ENCODE measurements at regions not wholly inside any gene's neighbourhood (a gene's known extent, or its start where the extent isn't known, plus 50 kb on each side); places are given as distances from the start of the nearest gene placed in this dataset.

DNA sequence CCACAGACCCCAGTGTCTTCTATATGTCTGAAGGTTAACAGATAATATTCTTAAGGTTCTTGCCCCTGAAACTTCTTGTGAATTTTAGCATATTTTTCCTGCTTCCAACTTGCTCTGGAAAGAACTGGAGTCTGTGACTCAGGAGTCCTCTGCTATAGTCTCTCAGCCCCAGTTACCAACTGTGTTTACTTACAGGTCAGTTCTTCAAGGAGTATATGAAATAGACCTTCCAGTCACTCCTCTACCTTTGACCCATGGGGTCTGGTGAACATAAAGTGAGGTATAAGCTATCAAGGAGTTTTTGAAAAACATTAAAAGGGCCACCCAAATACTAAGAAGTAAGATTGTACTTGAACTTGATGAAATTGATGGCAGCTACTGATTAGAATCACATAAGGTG lies 139.2 kb upstream of the ROPN1 start:
- no peaks in the 10 kb centered on the region for H3K36me3 ChIP-seq (ENCODE audit: control insufficient read depth in 2 of 4, insufficient read depth in 4 of 4, low read length in 3 of 4)
- H3K79me2 ChIP-seq (ENCODE audit: control insufficient read depth in 1 of 2, insufficient read depth in 2 of 2, low read length in 2 of 2), result no peaks in the 10 kb centered on the region
- no peaks in the 10 kb centered on the region for H3K9me3 ChIP-seq (ENCODE audit: insufficient read depth in 2 of 2, low read depth in 1 of 2, low read length in 1 of 2)
- H4K91ac ChIP-seq (replicated peaks; ENCODE audit: insufficient read length, low read length), result no peak overlapping the region
- no peaks in the 10 kb centered on the region for H4K20me1 ChIP-seq (replicated peaks in 1 of 2; ENCODE audit: control insufficient read depth in 1 of 2, insufficient read depth in 2 of 2, low read length in 2 of 2)
- no peaks in the 10 kb centered on the region for H3K27me3 ChIP-seq (replicated peaks in 1 of 4; ENCODE audit: control insufficient read depth in 3 of 4, extremely low read depth in 1 of 4, insufficient read depth in 3 of 4, low read length in 3 of 4)
- no peak overlapping the region for H3K56ac ChIP-seq (replicated peaks; ENCODE audit: insufficient read length, low read depth, low read length)
- H3K4me1 ChIP-seq (replicated peaks in 1 of 4; ENCODE audit: control insufficient read depth in 3 of 4, insufficient read depth in 4 of 4, low read length in 3 of 4), result no peaks in the 10 kb centered on the region
- no peak overlapping the region for H4K8ac ChIP-seq (ENCODE audit: extremely low read depth, insufficient read depth, low read length)
- no peak overlapping the region for H3K27ac ChIP-seq (ENCODE audit: low read depth, low read length)
- H3K79me1 ChIP-seq (ENCODE audit: low read depth, low read length), result no peaks in the 10 kb centered on the region
- no peak overlapping the region for H2AFZ ChIP-seq (ENCODE audit: low read length)
- H3K14ac ChIP-seq (ENCODE audit: insufficient read length), result no peak overlapping the region
- no peak overlapping the region for H3K4me2 ChIP-seq (ENCODE audit: insufficient read depth in 1 of 2, low read depth in 2 of 2, low read length in 2 of 2)
- no peak for FAIRE-seq
- no peak for DNase-seq (ENCODE audit: low read depth in 1 of 2, low spot score in 2 of 2)
- ChIA-PET POLR2A (ENCODE audit: partially characterized antibody) (no interaction called here), CTCF (ENCODE audit: partially characterized antibody) (interaction anchor here (1.0 to 1.2 kb wide), 2 partner anchors 8 to 51 kb away, joined by 3 to 4 read pairs; no protein-coding TSS in a partner anchor)
- H2BK5ac ChIP-seq (ENCODE audit: low read depth, low read length), result no peak overlapping the region
- no peak overlapping the region for H2BK15ac ChIP-seq (ENCODE audit: low read length)
- no peak overlapping the region for H4K5ac ChIP-seq (ENCODE audit: insufficient read length, low read depth, low read length)
- H3K23me2 ChIP-seq (ENCODE audit: low read depth, low read length), result no peaks in the 10 kb centered on the region
- H2AK5ac ChIP-seq (ENCODE audit: low read depth, low read length), result no peak overlapping the region
- H3K4ac ChIP-seq (replicated peaks; ENCODE audit: insufficient read length, low read depth, low read length), result no peak overlapping the region
- no peak overlapping the region for H2BK12ac ChIP-seq (ENCODE audit: low read depth, low read length)
- H3K18ac ChIP-seq (ENCODE audit: extremely low read depth, low read length), result no peak overlapping the region
- no peak overlapping the region for H2BK20ac ChIP-seq (ENCODE audit: low read length)
- no peak overlapping the region for H3K4me3 ChIP-seq (ENCODE audit: extremely low read depth in 1 of 4, insufficient read depth in 2 of 4, low read depth in 3 of 4, low read length in 4 of 4)
- H2BK120ac ChIP-seq (replicated peaks; ENCODE audit: low read depth, low read length), result no peak overlapping the region
- no peak overlapping the region for H3K23ac ChIP-seq (ENCODE audit: insufficient read length)
- no peak overlapping the region for H3K9ac ChIP-seq (replicated peaks in 1 of 4; ENCODE audit: extremely low read depth in 1 of 4, low read depth in 3 of 4, low read length in 3 of 4)
- TF ChIP-seq TAF1 (IDR thresholded peaks at IDR 0.05; ENCODE audit: low read depth, low read length) (no peak), SAP30 (IDR thresholded peaks at IDR 0.05; ENCODE audit: insufficient read depth, insufficient replicate concordance, low read length) (no peak), POU5F1 (IDR thresholded peaks at IDR 0.05; ENCODE audit: low read depth, low read length) (no peak), CTBP2 (IDR thresholded peaks at IDR 0.05; ENCODE audit: borderline replicate concordance, insufficient read depth, insufficient read length, low read length) (no peak), SRF (IDR thresholded peaks at IDR 0.05; ENCODE audit: low read depth, low read length) (no peak), FOSL1 (IDR thresholded peaks at IDR 0.05; ENCODE audit: insufficient read depth, low read depth, low read length) (no peak), EGR1 (IDR thresholded peaks at IDR 0.05; ENCODE audit: borderline replicate concordance, low read depth, low read length) (no peak), SP2 (IDR thresholded peaks at IDR 0.05; ENCODE audit: low read length) (no peak), NRF1 (IDR thresholded peaks at IDR 0.05; ENCODE audit: low read depth, low read length) (no peak), CREB1 (IDR thresholded peaks at IDR 0.05) (no peak), SIRT6 (IDR thresholded peaks at IDR 0.05; ENCODE audit: low read length) (no peak)
- TF ChIP-seq, protein P1, sequence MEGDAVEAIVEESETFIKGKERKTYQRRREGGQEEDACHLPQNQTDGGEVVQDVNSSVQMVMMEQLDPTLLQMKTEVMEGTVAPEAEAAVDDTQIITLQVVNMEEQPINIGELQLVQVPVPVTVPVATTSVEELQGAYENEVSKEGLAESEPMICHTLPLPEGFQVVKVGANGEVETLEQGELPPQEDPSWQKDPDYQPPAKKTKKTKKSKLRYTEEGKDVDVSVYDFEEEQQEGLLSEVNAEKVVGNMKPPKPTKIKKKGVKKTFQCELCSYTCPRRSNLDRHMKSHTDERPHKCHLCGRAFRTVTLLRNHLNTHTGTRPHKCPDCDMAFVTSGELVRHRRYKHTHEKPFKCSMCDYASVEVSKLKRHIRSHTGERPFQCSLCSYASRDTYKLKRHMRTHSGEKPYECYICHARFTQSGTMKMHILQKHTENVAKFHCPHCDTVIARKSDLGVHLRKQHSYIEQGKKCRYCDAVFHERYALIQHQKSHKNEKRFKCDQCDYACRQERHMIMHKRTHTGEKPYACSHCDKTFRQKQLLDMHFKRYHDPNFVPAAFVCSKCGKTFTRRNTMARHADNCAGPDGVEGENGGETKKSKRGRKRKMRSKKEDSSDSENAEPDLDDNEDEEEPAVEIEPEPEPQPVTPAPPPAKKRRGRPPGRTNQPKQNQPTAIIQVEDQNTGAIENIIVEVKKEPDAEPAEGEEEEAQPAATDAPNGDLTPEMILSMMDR (IDR thresholded peaks at IDR 0.05; ENCODE audit: control extremely low read depth in 1 of 3, insufficient read depth in 1 of 3, low read depth in 1 of 3, low read length in 3 of 3), result no peak
